Caco-2 (cell line): ENCODE measurements at regions not wholly inside any gene's neighbourhood (a gene's known extent, or its start where the extent isn't known, plus 50 kb on each side); places are given as distances from the start of the nearest gene placed in this dataset.

ENCODE experiments used
- BruUV-seq: library from RNA; stranded (reverse); fragments of 400-500 nt; replicated peaks from 2 replicates; lab custom pipeline; 2021; lab: Mats Ljungman, UMichigan
- CTCF ChIA-PET: fragments of 300-600 bp; sonication (Branson Sonifier 250); formaldehyde crosslinking; loops from one replicate; lab custom pipeline; 2022; ENCODE audit warnings: antibody characterized with exemption; lab: Charles Lee
- POLR2A ChIA-PET: fragments of 300-600 bp; sonication (Branson Sonifier 250); formaldehyde crosslinking; loops from one replicate; lab custom pipeline; 2022; ENCODE audit warnings: antibody characterized with exemption; lab: Charles Lee
- DNase-seq, 2 experiments: peaks; one replicate each; pipeline versions ENCODE4 v3.0.0 to v3.0.0-alpha.2; 2020 to 2022
- H3K27me3 ChIP-seq: replicated peaks from 2 replicates; pipeline ENCODE4 v1.6.0; 2011; ENCODE audit warnings: low read length; ENCODE audit not compliant: control insufficient read depth, insufficient read depth
- H3K36me3 ChIP-seq: 2 replicates; pipeline ENCODE4 v1.5.1; 2011; ENCODE audit warnings: low read length; ENCODE audit not compliant: control insufficient read depth, insufficient read depth
- H3K4me1 ChIP-seq: fragments of 250-450 bp; sonication (Bioruptor Pico); 2 replicates; pipeline ENCODE4 v1.5.1; 2020; ENCODE audit warnings: mild to moderate bottlenecking
- H3K4me3 ChIP-seq: 2 replicates; pipeline ENCODE4 v1.5.1; 2011; ENCODE audit warnings: low read depth, mild to moderate bottlenecking, control low read depth, low read length
- H3K9me3 ChIP-seq: fragments of 250-450 bp; sonication (Bioruptor Pico); 2 replicates; pipeline ENCODE4 v1.5.1; 2020; ENCODE audit warnings: mild to moderate bottlenecking, moderate library complexity
- H3K27ac Mint-ChIP-seq: one replicate; pipeline ENCODE4 v1.8.0; 2022; ENCODE audit warnings: mixed read lengths; ENCODE audit not compliant: unreplicated experiment
- H3K27me3 Mint-ChIP-seq: one replicate; pipeline ENCODE4 v1.8.0; 2022; ENCODE audit warnings: mixed read lengths; ENCODE audit not compliant: insufficient read depth, unreplicated experiment
- H3K36me3 Mint-ChIP-seq: one replicate; pipeline ENCODE4 v1.8.0; 2022; ENCODE audit warnings: mild to moderate bottlenecking, mixed read lengths; ENCODE audit not compliant: insufficient read depth, unreplicated experiment
- H3K4me1 Mint-ChIP-seq: one replicate; pipeline ENCODE4 v1.8.0; 2022; ENCODE audit warnings: low read depth, mixed read lengths; ENCODE audit not compliant: unreplicated experiment
- H3K4me3 Mint-ChIP-seq: one replicate; pipeline ENCODE4 v1.8.0; 2022; ENCODE audit warnings: mild to moderate bottlenecking, moderate library complexity, mixed read lengths; ENCODE audit not compliant: unreplicated experiment
- H3K9me3 Mint-ChIP-seq: one replicate; pipeline ENCODE4 v1.8.0; 2022; ENCODE audit warnings: mixed read lengths; ENCODE audit not compliant: unreplicated experiment
- CTCF ChIP-seq, 2 experiments: fragments of 200-600 bp in 1 of 2; IDR thresholded peaks; 1 replicate in 1 of 2; 2 replicates in 1 of 2; pipeline versions ENCODE4 v1.5.1 to v1.8.0; 2011 to 2022; ENCODE audit warnings: antibody characterized with exemption in 1 of 2, control low read depth in 1 of 2, inconsistent platforms in 1 of 2, low read depth in 1 of 2, low read length in 1 of 2, mild to moderate bottlenecking in 1 of 2, moderate library complexity in 1 of 2; ENCODE audit not compliant: insufficient read depth in 1 of 2, severe bottlenecking in 1 of 2, unreplicated experiment in 1 of 2
- intact Hi-C: fragments of 100-400 bp; cut with micrococcal nuclease; formaldehyde crosslinking; loops from one replicate; pipeline ENCODE4 v1.10.0; 2022; ENCODE audit not compliant: unreplicated experiment

- no peaks in the 10 kb centered on the region for H3K9me3 ChIP-seq
- TF ChIP-seq CTCF (IDR thresholded peaks at IDR 0.05; ENCODE audit: insufficient read depth in 1 of 2, low read depth in 1 of 2, low read length in 1 of 2, severe bottlenecking in 1 of 2, unreplicated experiment in 1 of 2) = no peak
- Mint-ChIP-seq H3K9me3 (peaks cover 20% of the 10 kb centered on the region), H3K4me3 (peak overlapping the region; percentile 74), H3K36me3 (peaks cover 39% of the 10 kb centered on the region), H3K27me3 (no peaks in the 10 kb centered on the region), H3K4me1 (peaks cover 29% of the 10 kb centered on the region), H3K27ac (peak overlapping the region; percentile 99)
- H3K27me3 ChIP-seq = no peaks in the 10 kb centered on the region
- DNase-seq = no peak
- no TSS peak for BruUV-seq
- ChIA-PET CTCF (interaction anchor here (0.6 to 1.6 kb wide), 4 partner anchors 9 to 45 kb away, joined by 3 to 12 read pairs (median 5); no protein-coding TSS in a partner anchor), POLR2A (interaction anchor here (0.6 to 2.2 kb wide), 4 partner anchors 10 to 21 kb away, joined by 3 to 20 read pairs (median 8); no protein-coding TSS in a partner anchor)
- intact Hi-C loops = loop anchor here (1.0 kb wide), 3 partner anchors 10 to 45 kb away; no protein-coding TSS in a partner anchor
- H3K4me3 ChIP-seq = peak overlapping the region; percentile 36
- no peaks in the 10 kb centered on the region for H3K36me3 ChIP-seq
- peaks cover 26% of the 10 kb centered on the region for H3K4me1 ChIP-seq
Measured at GRCh38 chr21:43332861-43333297, 94.1 kb downstream of the SIK1 start.

- TF ChIP-seq CTCF (IDR thresholded peaks at IDR 0.05; ENCODE audit: insufficient read depth in 1 of 2, low read depth in 1 of 2, low read length in 1 of 2, severe bottlenecking in 1 of 2, unreplicated experiment in 1 of 2) = no peak
- no peaks in the 10 kb centered on the region for H3K27me3 Mint-ChIP-seq
- peak overlapping the region; percentile 99 for H3K27ac Mint-ChIP-seq
- peaks cover 32% of the 10 kb centered on the region for H3K36me3 Mint-ChIP-seq
- Histone ChIP-seq H3K9me3 (no peaks in the 10 kb centered on the region), H3K27me3 (no peaks in the 10 kb centered on the region), H3K4me3 (peak overlapping the region; percentile 36; the same call in 1 of the 2 replicates), H3K36me3 (no peaks in the 10 kb centered on the region), H3K4me1 (peaks cover 26% of the 10 kb centered on the region)
- H3K4me3 Mint-ChIP-seq = peak overlapping the region; percentile 74
- intact Hi-C loops = no loop called here
- BruUV-seq = TSS peak; percentile 62
- H3K4me1 Mint-ChIP-seq = peaks cover 29% of the 10 kb centered on the region
- DNase-seq = peak in 1 of 2 experiments; percentile 59
- CTCF ChIA-PET = interaction anchor here (1.6 kb wide), 2 partner anchors 11 kb away, joined by 4 to 12 read pairs; no protein-coding TSS in a partner anchor
- H3K9me3 Mint-ChIP-seq = peaks cover 15% of the 10 kb centered on the region
- POLR2A ChIA-PET = interaction anchor here (0.6 to 2.2 kb wide), 3 partner anchors 11 kb away, joined by 3 to 20 read pairs (median 3); no protein-coding TSS in a partner anchor
Measured at GRCh38 chr21:43331962-43332828, 94.7 kb downstream of the SIK1 start.

- Mint-ChIP-seq H3K36me3 (peaks cover 31% of the 10 kb centered on the region), H3K4me3 (no peak overlapping the region), H3K27ac (peak overlapping the region; percentile 99), H3K27me3 (no peaks in the 10 kb centered on the region), H3K9me3 (peaks cover 9% of the 10 kb centered on the region), H3K4me1 (peaks cover 29% of the 10 kb centered on the region)
- DNase-seq = no peak
- no peak for TF ChIP-seq CTCF (IDR thresholded peaks at IDR 0.05; ENCODE audit: insufficient read depth in 1 of 2, low read depth in 1 of 2, low read length in 1 of 2, severe bottlenecking in 1 of 2, unreplicated experiment in 1 of 2)
- no peak overlapping the region for H3K4me3 ChIP-seq
- H3K36me3 ChIP-seq = no peaks in the 10 kb centered on the region
- H3K27me3 ChIP-seq = no peaks in the 10 kb centered on the region
- CTCF ChIA-PET = no interaction called here
- POLR2A ChIA-PET = interaction anchor here (0.7 kb wide), 1 partner anchor 12 kb away, joined by 3 read pairs; no protein-coding TSS in a partner anchor
- H3K9me3 ChIP-seq = no peaks in the 10 kb centered on the region
- peaks cover 26% of the 10 kb centered on the region for H3K4me1 ChIP-seq
- no TSS peak for BruUV-seq
- intact Hi-C loops = no loop called here
Measured at GRCh38 chr21:43331111-43331961, 95.6 kb downstream of the SIK1 start.
